ENCODE measurements at regions not wholly inside any gene's neighbourhood (a gene's known extent, or its start where the extent isn't known, plus 50 kb on each side); places are given as distances from the start of the nearest gene placed in this dataset.

DNA sequence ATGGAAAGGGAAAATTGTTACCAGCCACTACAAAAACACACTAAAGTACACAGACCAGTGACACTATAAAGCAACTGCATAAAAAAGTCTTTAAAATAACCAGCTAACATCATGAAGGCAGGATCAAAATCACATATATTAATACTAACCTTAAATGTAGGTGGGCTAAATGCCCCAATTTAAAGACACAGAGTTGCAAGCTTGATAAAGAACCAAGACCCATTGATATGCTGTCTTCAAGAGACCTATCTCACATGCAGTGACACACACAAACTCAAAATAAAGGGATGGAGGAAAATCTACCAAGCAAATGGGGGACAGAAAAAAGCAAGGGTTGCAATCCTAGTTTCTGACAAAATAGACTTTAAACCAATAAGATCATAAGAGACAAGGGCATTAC, 246.3 kb downstream of the SEC16B start:
- no TSS peak for BruUV-seq (replicated peaks)
- no peaks in the 10 kb centered on the region for H3F3A ChIP-seq (ENCODE audit: insufficient read depth, low read depth)
- intact Hi-C loops (cut with micrococcal nuclease; ENCODE audit: unreplicated experiment), result no loop called here
- no peaks in the 10 kb centered on the region for H3K27me3 ChIP-seq (ENCODE audit: insufficient read depth, low read depth)
- no peak for DNase-seq
- no peaks in the 10 kb centered on the region for H4K20me1 ChIP-seq (ENCODE audit: insufficient read depth)
- H3K4me2 ChIP-seq, result no peak overlapping the region
- H3K4me3 ChIP-seq, result no peak overlapping the region
- H3K9me3 ChIP-seq (ENCODE audit: insufficient read depth, low read depth), result no peaks in the 10 kb centered on the region
- H3K27ac ChIP-seq, result no peak overlapping the region
- no peak overlapping the region for H2AFZ ChIP-seq
- ChIA-PET POLR2A (ENCODE audit: unreplicated experiment) (no interaction called here), CTCF (no interaction called here)
- H3K9me2 ChIP-seq (ENCODE audit: insufficient read depth), result 0 out of 2 replicates have a peak, but pooled peaks cover 4% of the 10 kb centered on the region
- no peaks in the 10 kb centered on the region for H3K36me3 ChIP-seq (ENCODE audit: low read depth)
- TF ChIP-seq EZH2 (IDR thresholded peaks at IDR 0.05; ENCODE audit: low read depth), result no peak
- TF ChIP-seq, protein P1, sequence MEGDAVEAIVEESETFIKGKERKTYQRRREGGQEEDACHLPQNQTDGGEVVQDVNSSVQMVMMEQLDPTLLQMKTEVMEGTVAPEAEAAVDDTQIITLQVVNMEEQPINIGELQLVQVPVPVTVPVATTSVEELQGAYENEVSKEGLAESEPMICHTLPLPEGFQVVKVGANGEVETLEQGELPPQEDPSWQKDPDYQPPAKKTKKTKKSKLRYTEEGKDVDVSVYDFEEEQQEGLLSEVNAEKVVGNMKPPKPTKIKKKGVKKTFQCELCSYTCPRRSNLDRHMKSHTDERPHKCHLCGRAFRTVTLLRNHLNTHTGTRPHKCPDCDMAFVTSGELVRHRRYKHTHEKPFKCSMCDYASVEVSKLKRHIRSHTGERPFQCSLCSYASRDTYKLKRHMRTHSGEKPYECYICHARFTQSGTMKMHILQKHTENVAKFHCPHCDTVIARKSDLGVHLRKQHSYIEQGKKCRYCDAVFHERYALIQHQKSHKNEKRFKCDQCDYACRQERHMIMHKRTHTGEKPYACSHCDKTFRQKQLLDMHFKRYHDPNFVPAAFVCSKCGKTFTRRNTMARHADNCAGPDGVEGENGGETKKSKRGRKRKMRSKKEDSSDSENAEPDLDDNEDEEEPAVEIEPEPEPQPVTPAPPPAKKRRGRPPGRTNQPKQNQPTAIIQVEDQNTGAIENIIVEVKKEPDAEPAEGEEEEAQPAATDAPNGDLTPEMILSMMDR (conservative IDR thresholded peaks at IDR 0.05), result no peak
- no peaks in the 10 kb centered on the region for H3K4me1 ChIP-seq (replicated peaks; ENCODE audit: insufficient read depth)
- H3K79me2 ChIP-seq (ENCODE audit: low read depth), result no peaks in the 10 kb centered on the region

DNA sequence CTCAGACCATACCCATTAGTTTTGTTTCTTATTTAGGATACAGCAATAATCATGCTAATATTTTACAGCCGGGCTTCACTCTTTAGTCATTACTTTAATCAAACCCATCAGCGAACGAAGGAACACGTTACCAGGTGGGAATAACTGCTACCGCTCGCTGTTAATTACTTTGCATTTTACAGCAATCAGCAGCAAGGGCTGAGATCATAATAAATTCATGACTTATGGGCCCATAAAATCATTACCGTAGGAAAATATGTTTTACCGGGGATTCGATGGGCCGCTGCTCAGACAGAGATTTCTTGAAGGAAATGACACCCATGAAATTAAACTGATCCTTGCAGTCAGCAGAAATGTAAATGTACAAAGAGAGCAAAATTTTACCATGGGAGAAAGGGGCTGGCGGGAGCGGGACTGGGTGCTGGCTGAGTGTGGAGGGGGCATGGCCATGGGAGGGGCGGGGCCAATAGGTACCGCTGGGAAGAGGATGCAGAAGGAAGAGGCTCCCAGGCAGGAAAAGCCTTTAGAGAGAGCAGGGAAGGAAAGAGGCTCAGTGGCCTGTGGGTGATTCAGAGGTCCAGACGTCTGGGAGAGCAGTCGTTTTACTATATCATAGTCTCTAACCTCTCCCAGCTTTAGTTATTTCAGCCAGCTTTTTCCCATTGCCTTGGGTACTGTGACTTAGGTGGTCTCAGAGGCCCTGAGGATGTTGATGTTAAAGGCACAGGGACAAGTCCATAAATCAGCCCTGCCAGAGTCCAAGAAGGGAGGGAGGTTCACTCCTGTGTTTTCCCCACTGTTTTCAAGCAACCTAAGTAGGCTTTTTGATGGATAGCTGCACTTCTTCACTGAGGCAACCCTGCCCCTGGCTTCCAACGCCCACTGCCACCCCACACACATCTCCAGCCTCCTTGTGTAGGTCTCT, 258.9 kb downstream of the SEC16B start:
- intact Hi-C loops (cut with micrococcal nuclease; ENCODE audit: unreplicated experiment), result no loop called here
- Histone ChIP-seq H3K4me1 (replicated peaks; ENCODE audit: insufficient read depth) (no peaks in the 10 kb centered on the region), H2AFZ (no peak overlapping the region), H3K9me3 (ENCODE audit: insufficient read depth, low read depth) (no peaks in the 10 kb centered on the region), H3K79me2 (ENCODE audit: low read depth) (no peaks in the 10 kb centered on the region), H4K20me1 (ENCODE audit: insufficient read depth) (no peaks in the 10 kb centered on the region), H3K36me3 (ENCODE audit: low read depth) (no peaks in the 10 kb centered on the region), H3K27me3 (ENCODE audit: insufficient read depth, low read depth) (no peaks in the 10 kb centered on the region; the same call in 1 of the 2 replicates), H3K4me2 (no peak overlapping the region), H3F3A (ENCODE audit: insufficient read depth, low read depth) (no peaks in the 10 kb centered on the region), H3K9me2 (ENCODE audit: insufficient read depth) (no peaks in the 10 kb centered on the region), H3K27ac (no peak overlapping the region), H3K4me3 (no peak overlapping the region)
- ChIA-PET POLR2A (ENCODE audit: unreplicated experiment) (no interaction called here), CTCF (no interaction called here)
- TF ChIP-seq EZH2 (IDR thresholded peaks at IDR 0.05; ENCODE audit: low read depth), result no peak
- TF ChIP-seq, protein P1 (conservative IDR thresholded peaks at IDR 0.05), result no peak
- BruUV-seq (replicated peaks), result no TSS peak
- DNase-seq, result no peak

DNA sequence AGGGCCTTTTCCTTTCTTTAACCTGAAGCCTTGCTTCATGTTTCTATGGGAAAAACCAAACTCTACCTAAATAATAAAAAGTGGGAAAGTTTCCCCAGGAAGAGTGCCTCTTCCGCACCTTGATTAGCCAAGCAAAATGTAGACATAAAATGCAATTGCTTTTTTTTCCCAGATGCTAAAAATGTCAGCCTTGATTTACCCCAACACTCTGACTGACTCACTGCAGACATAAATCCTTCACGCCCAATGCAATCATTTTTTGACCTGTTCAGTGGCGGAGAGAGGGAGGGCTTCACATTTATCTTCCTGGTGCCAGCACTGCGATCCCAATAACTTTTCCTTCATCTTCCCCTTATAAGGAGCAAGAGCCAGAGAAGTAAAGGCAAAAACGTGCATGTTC, 261.5 kb downstream of the SEC16B start:
- peaks cover 3% of the 10 kb centered on the region; the same call in 1 of the 2 replicates for H3K27me3 ChIP-seq (ENCODE audit: insufficient read depth, low read depth)
- H3F3A ChIP-seq (ENCODE audit: insufficient read depth, low read depth), result no peaks in the 10 kb centered on the region
- ChIA-PET POLR2A (ENCODE audit: unreplicated experiment) (no interaction called here), CTCF (no interaction called here)
- no peak overlapping the region for H3K27ac ChIP-seq
- H3K79me2 ChIP-seq (ENCODE audit: low read depth), result no peaks in the 10 kb centered on the region
- H3K9me2 ChIP-seq (ENCODE audit: insufficient read depth), result no peaks in the 10 kb centered on the region
- no peak overlapping the region for H3K4me3 ChIP-seq
- H3K4me2 ChIP-seq, result no peak overlapping the region
- DNase-seq, result no peak
- H3K9me3 ChIP-seq (ENCODE audit: insufficient read depth, low read depth), result no peaks in the 10 kb centered on the region
- TF ChIP-seq, protein P1 (conservative IDR thresholded peaks at IDR 0.05), result no peak
- no peak for TF ChIP-seq EZH2 (IDR thresholded peaks at IDR 0.05; ENCODE audit: low read depth)
- H2AFZ ChIP-seq, result no peak overlapping the region
- no peaks in the 10 kb centered on the region for H3K4me1 ChIP-seq (replicated peaks; ENCODE audit: insufficient read depth)
- intact Hi-C loops (cut with micrococcal nuclease; ENCODE audit: unreplicated experiment), result no loop called here
- H3K36me3 ChIP-seq (ENCODE audit: low read depth), result no peaks in the 10 kb centered on the region
- H4K20me1 ChIP-seq (ENCODE audit: insufficient read depth), result no peaks in the 10 kb centered on the region
- BruUV-seq (replicated peaks), result no TSS peak

Measured in PC-9 (cell line).